ENCODE measurements at regions not wholly inside any gene's neighbourhood (a gene's known extent, or its start where the extent isn't known, plus 50 kb on each side); places are given as distances from the start of the nearest gene placed in this dataset.

DNA sequence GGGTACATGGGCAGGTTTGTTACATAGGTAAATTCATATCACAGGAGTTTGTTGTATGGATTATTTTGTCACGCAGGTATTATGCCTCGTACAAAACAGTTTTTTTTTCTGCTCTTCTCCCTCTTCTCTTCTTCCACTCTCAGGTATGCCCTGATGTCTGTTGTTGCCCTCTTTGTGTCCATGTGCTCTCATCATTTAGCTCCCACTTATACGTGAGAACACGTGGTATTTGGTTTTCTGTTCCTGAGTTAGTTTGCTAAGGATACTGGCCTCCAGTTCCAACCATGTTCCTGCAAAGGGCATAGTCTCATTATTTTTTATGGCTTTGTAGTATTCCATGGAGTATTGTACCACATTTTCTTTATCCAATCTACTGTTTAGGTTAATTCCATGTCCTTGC lies 65.7 kb downstream of the UNC5CL start:
- no peak for DNase-seq (ENCODE audit: low spot score)

DNA sequence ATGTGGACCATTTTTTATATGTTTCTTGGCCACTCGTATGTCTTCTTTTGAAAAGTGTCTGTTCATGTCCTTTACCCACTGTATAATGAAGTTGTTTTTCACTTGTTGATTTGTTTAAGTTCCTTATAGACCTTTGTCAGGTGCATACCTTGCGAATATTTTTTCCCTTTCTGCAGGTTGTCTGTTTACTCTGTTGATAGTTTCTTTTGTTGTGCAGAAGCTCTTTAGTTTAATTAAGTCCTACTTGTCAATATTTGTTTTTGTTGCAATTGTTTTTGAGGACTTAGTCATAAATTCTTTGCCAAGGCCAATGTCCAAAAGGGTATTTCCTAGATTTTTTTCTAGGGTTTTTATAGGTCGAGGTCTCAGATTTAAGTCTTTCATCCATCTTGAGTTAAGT lies 66.2 kb downstream of the UNC5CL start:
- no peak for DNase-seq (ENCODE audit: low spot score)

DNA sequence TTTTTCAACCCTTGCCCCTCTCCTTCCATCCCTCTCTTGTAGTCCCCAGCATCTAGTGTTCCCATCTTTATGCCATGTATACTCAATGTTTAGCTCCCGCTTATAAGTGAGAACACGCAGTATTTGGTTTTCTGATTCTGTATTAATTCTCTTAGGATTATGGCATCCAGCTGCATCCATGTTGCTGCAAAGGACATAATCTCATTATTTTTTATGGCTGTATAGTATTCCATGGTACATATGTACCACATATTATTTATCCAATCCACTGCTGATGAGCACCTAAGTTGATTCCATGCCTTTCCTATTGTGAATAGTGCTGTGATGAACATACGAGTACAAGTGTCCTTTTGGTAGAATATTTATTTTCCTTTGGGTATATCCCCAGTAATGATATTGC lies 66.8 kb downstream of the UNC5CL start:
- DNase-seq (ENCODE audit: low spot score) = no peak

DNA sequence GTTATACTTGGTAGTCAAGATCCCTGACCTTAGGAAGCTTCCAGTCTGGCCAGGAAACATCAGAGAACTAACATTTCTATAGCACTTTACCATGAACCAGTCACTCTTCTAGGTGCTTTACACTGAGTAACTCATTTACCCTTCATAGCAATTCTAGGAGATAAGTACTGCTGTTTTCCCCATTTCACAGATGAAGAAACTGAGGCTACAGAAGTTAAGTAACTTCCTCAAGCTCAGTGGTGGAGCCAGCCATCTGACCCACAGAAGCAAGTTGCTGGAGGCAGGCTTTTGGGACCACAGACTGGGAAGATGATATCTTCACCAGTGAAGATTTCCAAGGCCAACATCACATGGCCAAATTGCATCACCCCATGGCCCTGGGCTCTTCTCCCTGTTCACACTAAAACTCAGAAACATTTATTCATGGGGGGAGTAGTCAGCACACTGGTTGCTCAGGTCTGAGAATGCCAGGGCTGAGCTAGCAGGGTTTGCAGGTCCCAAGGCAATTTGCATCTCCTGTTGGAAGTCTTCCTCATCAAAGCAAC lies 70.3 kb downstream of the UNC5CL start:
- no peak for DNase-seq (ENCODE audit: low spot score)

DNA sequence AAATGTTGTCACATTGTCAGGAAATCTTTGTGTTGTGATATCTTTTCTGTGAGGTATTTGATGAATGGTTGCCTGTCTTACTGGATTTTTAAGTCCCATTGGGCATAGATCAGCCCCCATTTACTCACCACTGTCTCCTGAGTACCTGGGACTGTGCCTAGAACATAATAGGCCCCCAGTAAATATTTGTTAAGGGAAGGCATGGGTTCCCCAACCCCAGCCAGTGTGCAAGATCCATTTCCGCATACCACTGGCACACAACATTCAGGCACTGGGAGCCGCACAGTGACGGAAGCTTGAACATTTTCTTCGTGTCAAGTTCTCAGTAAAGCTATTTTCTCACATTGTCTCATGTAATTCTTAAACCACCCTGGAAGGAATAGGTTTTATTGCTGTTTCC lies 72.2 kb downstream of the UNC5CL start:
- no peak for DNase-seq (ENCODE audit: low spot score)

DNA sequence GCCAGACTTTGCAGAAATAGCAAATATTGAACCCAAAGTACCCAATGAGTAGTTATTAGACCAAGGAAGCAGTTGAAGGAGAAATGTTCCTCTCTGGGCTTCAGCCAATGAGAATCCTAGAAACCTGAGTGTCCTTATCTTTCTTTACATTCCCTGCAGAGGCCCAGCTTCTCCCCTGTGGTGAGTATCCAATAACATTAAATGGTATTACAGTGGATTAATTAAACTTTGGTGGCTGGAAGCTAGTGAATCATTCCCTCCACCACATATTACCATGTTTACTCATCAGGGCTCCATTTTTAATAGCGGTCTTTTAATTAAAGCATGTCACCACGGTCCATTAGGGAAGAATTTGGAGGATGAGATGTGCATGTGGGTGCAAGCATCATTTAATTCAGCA lies 74.0 kb downstream of the UNC5CL start:
- no peak for DNase-seq (ENCODE audit: low spot score)

DNA sequence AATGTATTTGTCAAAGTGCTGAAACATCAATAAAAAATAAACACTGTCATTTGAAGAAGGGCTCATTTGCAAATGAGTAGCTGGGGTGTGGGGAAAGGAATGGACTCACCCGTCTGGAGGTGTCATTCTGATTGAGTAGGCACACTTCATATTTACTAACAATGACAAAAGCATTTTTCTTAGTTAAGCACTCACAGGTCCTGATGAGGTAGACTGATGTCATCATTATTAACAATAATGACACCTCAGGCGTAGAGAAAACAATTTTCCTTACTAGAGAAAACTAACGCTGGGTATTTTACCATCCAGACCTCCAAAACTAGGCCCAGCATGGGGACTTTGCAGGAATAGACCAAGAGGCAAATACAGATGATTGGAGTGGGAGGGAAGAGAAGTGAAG lies 76.0 kb downstream of the UNC5CL start:
- DNase-seq (ENCODE audit: low spot score) = no peak

DNA sequence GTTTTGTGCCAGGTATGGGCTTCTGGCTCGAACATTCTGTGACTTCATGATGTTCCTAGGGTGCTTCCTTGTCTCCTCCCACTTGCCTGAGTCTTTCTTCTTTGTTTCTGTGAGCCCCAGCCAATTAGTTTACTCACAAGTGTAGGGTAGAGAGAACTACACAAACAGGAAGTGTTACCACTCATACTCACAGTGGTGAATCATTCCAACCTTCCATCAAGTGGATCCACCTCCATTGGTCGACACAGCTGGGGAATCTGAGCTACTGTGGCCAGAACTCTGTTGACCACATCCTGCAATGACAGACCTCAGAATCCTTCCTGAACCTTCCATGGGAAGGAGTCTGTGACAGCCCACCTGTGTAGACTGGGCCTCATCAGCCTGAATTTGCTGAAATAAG lies 76.8 kb downstream of the UNC5CL start:
- no peak for DNase-seq (ENCODE audit: low spot score)

DNA sequence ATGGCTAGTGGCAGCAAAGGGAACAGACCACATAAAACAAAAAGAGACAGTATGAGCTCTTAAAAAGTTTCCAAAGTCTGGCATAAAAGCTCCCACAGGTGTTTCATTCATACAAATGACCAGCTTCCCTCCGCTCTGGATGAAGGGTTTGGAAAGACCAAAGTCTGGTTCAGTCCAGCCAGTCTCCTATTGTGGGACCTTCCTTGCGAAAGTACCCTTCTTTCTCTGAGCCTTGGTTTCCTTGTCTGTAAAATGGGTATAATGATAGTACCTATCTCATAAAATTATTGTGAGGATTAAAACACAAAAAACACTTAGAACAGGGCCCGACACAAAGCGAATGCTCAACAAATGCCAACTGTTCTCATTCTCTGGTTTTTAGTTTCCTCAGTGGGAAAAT lies 77.2 kb downstream of the UNC5CL start:
- no peak for DNase-seq (ENCODE audit: low spot score)

DNA sequence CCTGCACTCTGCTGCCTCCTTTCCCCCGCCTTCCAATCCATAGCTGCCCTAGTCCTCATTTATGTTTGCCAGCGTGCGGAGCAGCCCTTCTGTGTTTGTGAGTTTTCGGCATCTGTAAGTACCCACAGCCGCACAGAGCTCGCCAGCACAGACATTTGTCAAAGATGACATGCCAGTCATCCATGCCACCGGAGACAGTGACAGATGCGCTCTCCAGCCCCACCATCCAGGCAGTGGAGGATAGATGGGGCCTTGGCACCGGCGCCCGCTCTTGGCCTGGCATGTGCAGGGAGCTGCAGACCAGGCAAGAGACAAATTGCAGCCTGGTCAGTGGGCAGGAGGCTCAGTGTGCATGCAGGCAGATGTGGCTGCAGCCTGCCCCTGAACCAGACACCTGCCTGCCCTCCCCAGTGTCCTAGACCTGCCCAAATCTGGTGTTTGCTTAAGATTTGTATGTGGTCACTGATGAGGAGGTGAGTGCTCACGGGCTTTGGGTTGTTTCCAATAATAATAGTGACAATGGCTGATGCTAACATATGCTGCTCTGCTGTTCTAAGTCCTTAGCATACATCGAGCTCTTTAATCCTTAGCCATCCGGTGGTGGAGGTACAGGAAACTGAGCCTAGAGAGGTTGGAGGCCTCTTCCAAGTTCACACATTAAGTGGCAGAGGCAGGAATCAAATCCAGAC lies 78.1 kb downstream of the UNC5CL start:
- no peak for DNase-seq (ENCODE audit: low spot score)

DNA sequence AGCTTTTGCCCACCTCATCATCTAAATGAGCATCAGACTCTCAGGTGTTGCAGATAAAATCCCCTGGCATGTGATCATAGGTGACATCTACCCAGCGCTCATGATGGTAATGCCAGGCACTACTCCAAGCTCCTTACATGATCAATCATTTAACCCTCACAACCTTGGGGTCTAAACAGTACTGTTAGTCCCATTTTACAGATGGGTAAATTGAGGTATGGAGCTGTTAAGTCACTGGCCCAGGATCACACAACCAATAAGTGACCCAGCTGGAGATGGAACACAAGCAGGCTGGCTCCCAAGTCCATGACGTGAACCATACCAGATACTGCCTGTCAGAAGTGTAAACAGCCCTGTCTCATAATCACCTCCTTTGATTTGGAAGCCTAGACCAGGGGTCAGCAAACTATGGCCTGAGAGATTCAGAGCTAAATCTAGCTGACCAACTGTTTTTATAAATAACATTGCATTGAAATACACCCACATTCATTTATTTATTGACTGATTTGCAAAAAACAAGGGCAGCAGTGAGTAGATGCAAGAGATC lies 79.2 kb downstream of the UNC5CL start:
- no peak for DNase-seq (ENCODE audit: low spot score)

DNA sequence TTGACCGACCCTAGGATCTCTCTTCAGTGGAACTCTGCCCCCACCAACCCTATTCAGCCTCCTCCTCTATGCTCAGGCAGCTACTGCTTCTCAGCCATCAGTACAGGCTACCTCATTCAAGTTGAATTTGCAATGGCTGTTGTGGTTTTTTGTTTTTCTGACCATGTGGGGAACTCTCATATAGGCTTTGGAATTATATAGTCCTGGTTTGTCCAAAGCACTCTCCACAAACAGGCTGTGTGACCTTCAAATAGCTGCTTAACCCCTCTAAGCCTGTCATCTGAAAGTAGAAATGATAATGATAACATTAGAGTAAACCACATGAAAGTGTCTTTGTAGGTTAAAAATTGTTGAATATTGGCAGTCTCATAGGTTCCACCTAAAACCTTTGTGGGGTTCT lies 80.3 kb downstream of the UNC5CL start:
- no peak for DNase-seq (ENCODE audit: low spot score)

DNA sequence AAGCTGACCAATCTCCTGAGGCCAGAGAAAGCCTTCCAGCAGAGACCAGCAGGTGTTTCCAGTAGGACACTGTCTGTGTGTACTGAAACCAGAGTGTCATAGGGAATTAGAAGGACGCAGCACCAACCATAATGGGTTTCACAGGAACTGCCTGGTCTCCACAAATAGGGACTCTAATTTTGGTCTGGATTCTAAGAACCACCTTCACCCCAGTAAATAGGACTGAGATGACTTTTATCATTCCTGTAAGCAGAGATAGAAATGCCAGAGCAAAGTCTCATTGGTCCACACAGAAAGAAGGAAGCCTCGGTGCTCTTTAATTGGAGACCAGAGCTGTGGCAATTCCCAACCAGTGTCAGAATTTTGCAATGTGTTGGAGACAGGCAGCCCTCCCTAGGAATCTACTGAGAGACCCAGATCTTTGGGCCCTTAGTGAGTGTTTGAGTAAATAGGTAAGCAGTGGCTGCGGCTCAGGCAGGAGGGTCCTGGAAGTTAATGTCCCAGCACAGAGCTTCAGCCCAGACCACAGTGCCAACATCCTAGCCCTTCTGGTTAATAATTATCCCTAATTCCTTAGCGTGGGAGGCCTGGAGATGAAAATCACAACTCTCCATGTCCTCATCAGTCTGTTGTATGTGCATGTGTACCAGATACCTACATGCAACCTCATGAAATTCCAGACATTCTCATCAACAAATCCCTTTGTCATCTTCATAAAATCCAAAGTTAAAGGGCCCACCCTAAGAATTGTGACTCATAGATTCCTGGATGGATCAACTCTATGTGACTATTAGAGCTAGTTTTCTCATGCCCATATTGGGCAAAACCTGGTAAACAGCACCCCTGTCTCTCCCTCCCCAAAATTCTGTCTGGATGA lies 81.2 kb downstream of the UNC5CL start:
- DNase-seq (ENCODE audit: low spot score) = no peak

DNA sequence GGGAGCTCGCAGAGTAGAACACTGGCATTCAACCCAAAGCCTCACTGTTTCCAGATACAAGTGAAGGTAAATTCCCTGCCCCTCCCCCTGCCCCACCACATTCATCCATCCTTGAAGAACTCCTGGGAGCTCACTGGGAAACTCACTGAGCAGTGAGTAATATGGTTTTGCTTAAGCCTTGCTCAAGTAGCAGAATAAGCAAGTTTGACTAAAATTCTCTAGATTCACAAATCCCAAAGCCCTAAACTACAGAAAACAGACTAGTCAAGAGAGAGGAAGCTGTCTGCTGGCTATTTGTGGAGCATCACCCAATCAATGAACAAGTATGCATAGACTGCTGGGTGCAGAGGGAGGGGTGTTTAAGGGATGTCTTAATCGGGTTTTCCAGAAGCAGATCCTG lies 82.1 kb downstream of the UNC5CL start:
- DNase-seq (ENCODE audit: low spot score) = no peak

DNA sequence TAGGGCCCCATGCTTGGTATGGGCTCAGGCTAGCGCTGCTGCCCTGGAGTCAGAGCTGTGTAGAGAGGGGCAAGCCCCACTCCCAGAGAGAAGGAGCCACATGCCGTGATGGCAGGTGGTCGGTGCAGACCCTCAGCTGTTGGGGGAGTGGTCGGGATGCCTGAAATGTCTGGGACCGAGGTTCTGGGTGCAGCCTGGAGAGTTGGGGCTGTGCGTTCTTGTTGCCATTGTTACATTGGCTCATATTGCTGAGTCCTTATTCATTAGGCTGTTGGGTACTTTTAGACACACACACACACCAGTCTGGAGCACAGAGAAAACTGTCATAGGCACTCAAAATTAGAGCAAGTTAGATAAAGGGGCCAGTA lies 83.9 kb downstream of the UNC5CL start:
- DNase-seq (ENCODE audit: low spot score) = no peak

DNA sequence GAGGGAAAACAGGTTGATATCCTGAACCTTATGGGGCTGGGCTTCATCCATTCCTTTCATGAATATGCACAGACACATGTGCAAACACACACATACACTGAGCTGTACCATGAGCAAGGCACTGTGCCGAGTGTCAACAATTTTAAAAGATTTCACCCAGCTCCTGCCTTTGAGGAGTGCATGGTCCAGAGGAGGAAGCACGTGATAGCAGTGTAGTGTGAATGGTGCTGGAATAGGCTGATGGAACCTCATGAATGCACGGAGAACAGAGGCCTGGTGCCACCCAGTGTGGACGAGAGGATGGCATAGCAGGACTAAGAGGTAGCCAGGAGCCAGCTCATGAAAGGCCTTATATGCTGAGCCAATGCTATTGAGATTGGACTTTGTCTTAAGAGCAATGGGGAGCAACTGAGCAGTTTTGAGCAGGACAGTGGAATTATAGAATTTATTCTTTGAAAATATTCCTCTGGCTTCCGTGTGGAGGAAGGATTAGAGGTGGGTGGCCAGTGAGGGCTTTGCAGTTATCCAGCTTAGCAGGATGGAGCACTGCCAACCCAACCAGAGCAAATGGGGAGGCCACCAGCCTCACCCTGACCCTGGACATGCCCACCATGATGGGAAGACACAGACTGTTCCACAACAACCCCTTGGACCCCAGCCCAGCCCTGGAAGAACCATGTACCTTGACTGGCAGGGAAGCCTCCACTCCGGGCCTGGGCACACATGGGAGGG lies 84.4 kb downstream of the UNC5CL start:
- no peak for DNase-seq (ENCODE audit: low spot score)

DNA sequence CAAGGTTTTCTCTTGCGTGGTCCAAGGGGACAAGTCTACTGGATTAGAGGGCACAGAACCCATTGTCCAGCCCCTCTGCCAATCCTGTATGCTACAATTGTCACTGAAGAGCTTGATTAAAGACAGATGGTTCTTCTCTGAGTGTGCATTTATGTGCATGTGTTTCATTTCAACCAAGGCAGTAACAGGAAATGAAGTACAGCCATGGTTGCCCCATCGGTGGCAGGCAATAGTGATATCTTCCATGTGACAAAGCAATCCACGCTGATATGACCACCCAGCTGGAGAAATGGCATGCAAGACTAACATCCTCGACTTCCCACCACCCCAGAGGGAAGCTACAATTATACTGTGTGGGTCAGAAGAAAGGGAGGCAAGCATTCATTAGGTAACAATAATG lies 85.5 kb downstream of the UNC5CL start:
- no peak for DNase-seq (ENCODE audit: low spot score)

DNA sequence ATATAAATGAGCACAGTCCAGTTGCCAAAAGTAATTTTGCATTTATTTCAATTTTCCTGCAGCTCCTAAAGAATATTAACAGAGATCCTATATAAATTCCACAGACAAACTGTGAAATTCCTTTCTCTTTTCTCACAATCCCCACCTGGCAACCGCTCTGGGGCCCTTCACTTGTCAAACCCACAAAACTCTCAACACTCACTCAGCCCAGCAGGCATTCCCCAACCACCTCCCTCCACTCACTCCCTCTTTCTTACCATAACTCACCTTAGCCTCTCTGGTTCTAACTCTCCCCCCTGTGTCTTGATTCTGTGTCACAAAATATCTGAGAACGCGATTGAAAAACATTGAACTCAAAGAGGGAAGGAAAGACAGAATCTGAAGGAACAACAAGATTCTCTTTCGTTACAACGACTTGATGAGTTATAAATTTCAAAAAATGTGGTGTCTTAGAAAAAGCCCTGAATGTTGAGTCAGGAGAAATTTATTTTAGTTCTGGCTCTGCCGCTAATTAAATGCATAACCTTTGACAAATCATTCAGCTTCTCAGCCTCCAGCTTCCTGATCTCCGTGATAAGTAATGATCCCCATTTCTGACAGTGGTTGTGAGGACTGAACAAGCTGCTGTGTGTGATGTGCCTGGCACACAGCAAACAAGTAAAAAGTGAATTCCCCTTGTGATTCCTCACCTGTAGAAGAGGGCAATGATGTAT lies 87.9 kb downstream of the UNC5CL start:
- DNase-seq (ENCODE audit: low spot score) = no peak

DNA sequence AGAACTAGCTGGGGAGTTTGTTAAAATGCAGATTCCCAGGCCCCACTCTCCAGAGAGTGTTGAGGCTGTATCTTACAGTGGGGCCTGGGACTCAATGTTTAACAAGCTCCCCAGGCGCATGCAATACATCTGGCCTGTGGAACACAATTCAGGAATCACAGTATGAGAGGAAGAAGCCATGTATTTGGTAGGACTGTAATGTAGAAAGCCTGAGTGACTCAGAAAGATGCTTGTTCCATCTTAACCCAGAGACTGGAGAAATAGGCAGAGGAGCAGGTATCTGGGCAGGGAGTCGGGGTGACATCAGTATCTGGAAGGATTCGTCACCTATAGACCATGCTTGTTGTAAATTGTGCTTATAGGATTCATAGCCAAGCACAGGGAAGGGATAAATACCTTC lies 90.5 kb downstream of the UNC5CL start:
- DNase-seq (ENCODE audit: low spot score) = no peak

DNA sequence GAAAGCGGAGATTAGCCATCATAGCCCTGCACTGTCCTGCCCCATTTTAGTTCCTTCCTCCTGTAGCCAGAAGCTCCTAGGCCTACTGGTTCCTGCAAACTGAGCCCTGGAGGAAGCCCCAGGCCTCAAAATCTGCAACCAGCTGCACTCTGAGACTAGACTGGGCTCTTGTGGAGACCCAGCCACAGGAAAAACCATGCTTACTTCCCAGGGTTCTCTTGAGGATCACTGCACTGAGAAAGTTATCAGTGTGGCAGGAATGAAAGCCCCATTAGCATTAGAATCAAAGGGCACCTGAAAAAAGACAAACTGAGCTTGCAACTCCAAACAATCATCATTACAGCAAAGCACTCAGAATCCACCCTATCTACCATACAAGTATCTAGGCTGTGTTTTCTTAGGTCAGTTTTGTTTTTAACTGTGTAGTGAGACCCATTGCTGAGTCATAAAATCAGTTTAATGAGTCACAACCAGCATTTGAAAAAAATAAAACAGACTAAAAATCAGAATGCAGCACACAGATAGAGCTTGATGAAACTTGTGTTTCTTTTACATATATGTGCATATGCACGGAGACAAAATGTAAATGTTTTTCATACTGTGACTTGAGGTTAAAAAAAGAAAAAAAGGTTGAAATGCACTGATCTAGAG lies 91.0 kb downstream of the UNC5CL start:
- no peak for DNase-seq (ENCODE audit: low spot score)

DNA sequence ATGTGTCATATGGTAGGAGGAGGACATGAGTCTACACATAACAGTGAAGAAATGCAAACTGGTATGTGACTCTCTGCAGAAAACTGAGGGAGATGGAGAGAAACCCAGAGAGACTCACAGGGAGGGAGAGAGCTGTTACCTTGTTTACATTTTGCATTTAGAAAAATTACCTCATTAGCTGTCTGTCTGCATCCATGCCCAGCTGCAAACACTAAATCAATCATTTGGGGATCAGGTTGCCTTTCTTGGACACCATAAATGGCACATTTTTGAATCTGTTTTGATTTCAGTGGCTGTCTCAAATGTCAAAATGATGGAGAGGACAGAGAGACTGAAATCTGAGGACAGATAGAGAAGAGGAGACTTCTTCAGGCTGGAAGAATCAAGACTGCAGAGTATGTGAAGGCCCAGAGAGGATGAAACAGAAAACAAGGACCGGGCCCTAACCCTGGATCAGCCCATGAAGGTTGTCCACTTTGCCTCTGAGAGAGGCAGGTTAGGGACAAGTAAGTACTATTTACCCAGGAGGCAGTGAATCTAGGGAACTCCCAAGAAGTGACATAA lies 92.2 kb downstream of the UNC5CL start:
- no peak for DNase-seq (ENCODE audit: low spot score)

All from pons (tissue), 1 donor.